ENCODE measurements at regions not wholly inside any gene's neighbourhood (a gene's known extent, or its start where the extent isn't known, plus 50 kb on each side); places are given as distances from the start of the nearest gene placed in this dataset.

GRCh38 chr11:29293825-29294224 is 723.0 kb downstream of the KCNA4 start:
- FAIRE-seq (peak; percentile 71), DNase-seq (ENCODE audit: low read depth, low spot score) (peak; percentile 81)
- H3K4me1 ChIP-seq (ENCODE audit: control insufficient read depth, extremely low read depth, insufficient read depth, low read length) = peaks cover 14% of the 10 kb centered on the region
- no peak overlapping the region for H3K4me3 ChIP-seq (replicated peaks in 1 of 3; ENCODE audit: insufficient read depth in 1 of 3, low read depth in 1 of 3, low read length in 3 of 3)
- peak overlapping the region; percentile 46 for H3K27ac ChIP-seq (ENCODE audit: insufficient read depth, low read depth, low read length)
- peak overlapping the region; percentile 28 for H2AFZ ChIP-seq (ENCODE audit: low read depth, low read length)
- TF ChIP-seq JUN (IDR thresholded peaks at IDR 0.05; ENCODE audit: borderline replicate concordance, insufficient read depth, insufficient read length, low read depth) (peak; percentile 77), EZH2 (IDR thresholded peaks at IDR 0.05; ENCODE audit: borderline replicate concordance, low read depth, low read length, severe bottlenecking) (no peak), POLR2AphosphoS5 (IDR thresholded peaks at IDR 0.05; ENCODE audit: insufficient read depth, low read depth, low read length) (no peak), MAX (IDR thresholded peaks at IDR 0.05; ENCODE audit: insufficient read depth, insufficient read length) (no peak), GATA2 (IDR thresholded peaks at IDR 0.05; ENCODE audit: insufficient read depth, insufficient read length, low read depth, low read length) (no peak), MYC (IDR thresholded peaks at IDR 0.05; ENCODE audit: low read depth, low read length) (no peak), CTCF (IDR thresholded peaks at IDR 0.05; ENCODE audit: extremely low read depth in 1 of 2, insufficient read depth in 1 of 2, low read depth in 1 of 2, low read length in 2 of 2) (no peak), FOS (IDR thresholded peaks at IDR 0.05; ENCODE audit: borderline replicate concordance, insufficient read depth, low read length) (peak; percentile 65), POLR2A (IDR thresholded peaks at IDR 0.05; ENCODE audit: low read depth, low read length) (no peak)
- no peaks in the 10 kb centered on the region for H3K9me3 ChIP-seq (replicated peaks; ENCODE audit: control insufficient read depth, insufficient read depth, low read length)
- H3K36me3 ChIP-seq (ENCODE audit: control insufficient read depth in 2 of 2, extremely low read depth in 1 of 2, insufficient read depth in 2 of 2, low read length in 2 of 2) = no peaks in the 10 kb centered on the region
- intact Hi-C loops (cut with micrococcal nuclease) (no loop called here), dilution Hi-C loops (cut with MboI; ENCODE audit: extremely low pct_ligation_motif_present, low sequenced_read_pairs) (no loop called here)
- no peaks in the 10 kb centered on the region for H4K20me1 ChIP-seq (replicated peaks; ENCODE audit: control insufficient read depth, extremely low read depth, insufficient read depth, low read length)
- ChIA-PET CTCF (interaction anchor here (0.7 to 1.9 kb wide), 3 partner anchors 10 to 1595 kb away, joined by 3 to 5 read pairs (median 4); no protein-coding TSS in a partner anchor), POLR2A (no interaction called here)
- no peaks in the 10 kb centered on the region for H3K9me1 ChIP-seq (replicated peaks; ENCODE audit: control insufficient read depth, extremely low read depth, insufficient read depth, low read length)
- no TSS peak for BruUV-seq (replicated peaks)
- peak overlapping the region; percentile 43 for H3K9ac ChIP-seq (replicated peaks; ENCODE audit: extremely low read depth, insufficient read depth, low read length)
- H3K79me2 ChIP-seq (ENCODE audit: control insufficient read depth, insufficient read depth, low read length) = no peaks in the 10 kb centered on the region
- H3K4me2 ChIP-seq (ENCODE audit: insufficient read depth, low read length) = peak overlapping the region; percentile 82
- H3K27me3 ChIP-seq (ENCODE audit: control insufficient read depth in 2 of 2, insufficient read depth in 2 of 2, low read length in 2 of 2) = no peaks in the 10 kb centered on the region
